Testis (tissue), 2 donors: ENCODE measurements at regions not wholly inside any gene's neighbourhood (a gene's known extent, or its start where the extent isn't known, plus 50 kb on each side); places are given as distances from the start of the nearest gene placed in this dataset.

Source experiments
- POLR2A ChIP-seq: fragments of 450-650 bp; IDR thresholded peaks from one replicate; pipeline ENCODE4 v1.6.1; 2017; ENCODE audit warnings: antibody characterized with exemption, mild to moderate bottlenecking, moderate library complexity
- TF ChIP-seq, protein P1 (sequence below), 3 experiments: fragments of 450-650 bp in 2 of 3; fragments of 200-600 bp in 1 of 3; sonication (generic) in 1 of 3; IDR thresholded peaks; one replicate each; pipeline ENCODE4 v1.5.1; 2016 to 2019; ENCODE audit warnings: antibody characterized with exemption in 3 of 3, mild to moderate bottlenecking in 2 of 3, moderate library complexity in 1 of 3

DNA sequence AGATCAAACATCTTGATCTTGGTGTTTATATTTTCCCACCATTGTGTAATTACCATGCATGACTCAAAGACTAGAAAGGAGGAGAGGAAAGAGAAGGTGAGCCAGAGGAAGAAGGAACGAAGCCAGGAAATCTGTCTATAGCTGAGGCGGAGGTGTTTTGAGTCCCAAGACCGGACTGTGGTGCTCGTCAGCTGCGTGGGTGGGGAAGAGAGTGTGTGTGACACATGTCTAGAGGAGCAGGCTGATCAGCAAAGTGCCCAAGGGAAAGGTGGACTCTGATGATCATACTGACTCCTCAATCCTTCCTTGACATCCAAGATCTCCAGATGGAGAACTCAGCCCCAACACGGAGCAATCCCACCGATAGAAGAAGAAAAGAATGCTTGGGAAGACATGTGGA lies 189.5 kb upstream of the MINDY3 start:
- TF ChIP-seq, protein P1, sequence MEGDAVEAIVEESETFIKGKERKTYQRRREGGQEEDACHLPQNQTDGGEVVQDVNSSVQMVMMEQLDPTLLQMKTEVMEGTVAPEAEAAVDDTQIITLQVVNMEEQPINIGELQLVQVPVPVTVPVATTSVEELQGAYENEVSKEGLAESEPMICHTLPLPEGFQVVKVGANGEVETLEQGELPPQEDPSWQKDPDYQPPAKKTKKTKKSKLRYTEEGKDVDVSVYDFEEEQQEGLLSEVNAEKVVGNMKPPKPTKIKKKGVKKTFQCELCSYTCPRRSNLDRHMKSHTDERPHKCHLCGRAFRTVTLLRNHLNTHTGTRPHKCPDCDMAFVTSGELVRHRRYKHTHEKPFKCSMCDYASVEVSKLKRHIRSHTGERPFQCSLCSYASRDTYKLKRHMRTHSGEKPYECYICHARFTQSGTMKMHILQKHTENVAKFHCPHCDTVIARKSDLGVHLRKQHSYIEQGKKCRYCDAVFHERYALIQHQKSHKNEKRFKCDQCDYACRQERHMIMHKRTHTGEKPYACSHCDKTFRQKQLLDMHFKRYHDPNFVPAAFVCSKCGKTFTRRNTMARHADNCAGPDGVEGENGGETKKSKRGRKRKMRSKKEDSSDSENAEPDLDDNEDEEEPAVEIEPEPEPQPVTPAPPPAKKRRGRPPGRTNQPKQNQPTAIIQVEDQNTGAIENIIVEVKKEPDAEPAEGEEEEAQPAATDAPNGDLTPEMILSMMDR (IDR thresholded peaks at IDR 0.05) = no peak
- TF ChIP-seq POLR2A = no peak
